Retinal pigment epithelial cell (primary cell): ENCODE measurements at regions not wholly inside any gene's neighbourhood (a gene's known extent, or its start where the extent isn't known, plus 50 kb on each side); places are given as distances from the start of the nearest gene placed in this dataset.
"Not testable (repeated sequence)": the region's sequence is repeated elsewhere in the genome, so short reads cannot be mapped to it uniquely, and the experiment has no call there.

Source experiments
- DNase-seq: peaks from one replicate; pipeline ENCODE4 v3.0.0-alpha.2; 2010; ENCODE audit warnings: low read depth
- H3K4me3 ChIP-seq: 2 replicates; pipeline ENCODE4 v1.5.1; 2011; ENCODE audit warnings: mild to moderate bottlenecking, low read length, control low read depth, moderate library complexity
- CTCF ChIP-seq: conservative IDR thresholded peaks from 2 replicates; pipeline ENCODE4 v1.5.1; 2011; ENCODE audit warnings: low read depth, low read length, control low read depth, inconsistent platforms

- no peak for TF ChIP-seq CTCF
- H3K4me3 ChIP-seq = no peak overlapping the region
- DNase-seq = no peak
Observed at GRCh38 chr3:127438951-127439350, 151.1 kb upstream of the PRR20G start.

- no peak for TF ChIP-seq CTCF
- no peak overlapping the region for H3K4me3 ChIP-seq
- DNase-seq = no peak
Observed at GRCh38 chr3:127438371-127438770, 150.5 kb upstream of the PRR20G start.

DNA sequence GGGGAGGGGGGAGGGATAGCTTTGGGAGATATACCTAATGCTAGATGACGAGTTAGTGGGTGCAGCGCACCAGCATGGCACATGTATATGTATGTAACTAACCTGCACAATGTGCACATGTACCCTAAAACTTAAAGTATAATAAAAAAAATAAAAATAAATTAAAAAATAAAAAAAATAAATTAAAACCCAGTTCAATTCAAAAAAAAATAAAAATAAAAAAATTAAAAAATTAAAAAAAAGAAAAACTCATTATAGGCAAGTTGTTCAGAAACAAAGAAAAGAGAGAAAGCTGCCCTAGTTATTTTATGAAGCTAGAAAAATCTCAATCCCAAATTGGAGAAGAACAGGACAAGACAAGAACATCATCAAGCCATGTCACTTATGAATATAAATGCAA lies 147.5 kb upstream of the PRR20G start:
- H3K4me3 ChIP-seq, DNase-seq: not testable (repeated sequence)

DNA sequence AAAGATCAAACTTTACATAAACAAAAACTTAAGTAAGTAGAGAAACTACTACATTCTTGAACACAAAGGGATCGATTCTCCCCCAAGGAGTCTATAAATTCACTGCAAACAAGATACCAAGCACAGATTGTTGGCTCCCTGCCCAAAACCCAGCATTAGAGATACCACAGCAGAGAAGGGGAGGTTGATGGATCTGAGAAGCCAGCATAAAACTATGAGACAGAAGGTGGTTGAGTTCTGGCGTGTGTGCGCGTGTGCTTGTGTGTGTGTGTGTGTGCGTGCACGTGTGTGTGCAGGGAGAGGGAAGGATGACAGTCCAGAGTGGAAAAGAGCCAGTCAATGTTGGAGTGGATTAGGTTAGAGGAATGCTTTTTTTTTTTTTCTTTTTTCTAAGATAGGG lies 143.2 kb upstream of the PRR20G start:
- H3K4me3 ChIP-seq = no peak overlapping the region
- TF ChIP-seq CTCF = no peak
- no peak for DNase-seq

DNA sequence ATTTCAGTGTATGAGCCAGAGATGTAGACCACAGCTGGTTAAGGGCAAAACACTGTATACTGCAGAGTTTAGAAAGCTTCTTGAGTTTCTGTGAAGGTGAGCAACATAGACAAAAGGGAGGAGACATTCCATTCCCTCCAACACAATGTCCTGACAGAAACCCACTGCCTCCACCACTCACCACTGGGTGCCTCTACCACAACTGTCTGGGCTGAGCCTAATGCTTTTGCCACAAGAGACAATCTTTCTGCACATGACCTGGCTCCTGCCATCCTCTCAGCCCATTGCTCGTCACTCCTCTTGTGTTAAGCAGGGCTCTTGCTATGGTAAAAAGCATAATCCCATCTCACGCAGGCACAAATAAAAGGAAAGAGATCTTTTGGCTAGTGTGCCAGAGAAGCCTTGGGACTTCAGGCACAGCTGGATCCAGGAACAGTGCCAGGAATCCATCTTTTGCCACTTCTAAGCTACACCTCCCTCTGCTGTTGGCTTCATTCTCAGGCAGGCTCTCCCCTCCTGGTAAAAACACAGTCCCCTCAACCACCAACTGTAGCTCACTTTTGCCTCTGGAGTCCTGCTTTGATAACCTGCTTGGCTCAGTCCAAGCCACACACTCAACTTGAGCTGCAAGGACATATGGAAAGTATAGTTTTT lies 140.6 kb upstream of the PRR20G start:
- DNase-seq = no peak
- no peak overlapping the region for H3K4me3 ChIP-seq
- peak; percentile 14 for TF ChIP-seq CTCF

DNA sequence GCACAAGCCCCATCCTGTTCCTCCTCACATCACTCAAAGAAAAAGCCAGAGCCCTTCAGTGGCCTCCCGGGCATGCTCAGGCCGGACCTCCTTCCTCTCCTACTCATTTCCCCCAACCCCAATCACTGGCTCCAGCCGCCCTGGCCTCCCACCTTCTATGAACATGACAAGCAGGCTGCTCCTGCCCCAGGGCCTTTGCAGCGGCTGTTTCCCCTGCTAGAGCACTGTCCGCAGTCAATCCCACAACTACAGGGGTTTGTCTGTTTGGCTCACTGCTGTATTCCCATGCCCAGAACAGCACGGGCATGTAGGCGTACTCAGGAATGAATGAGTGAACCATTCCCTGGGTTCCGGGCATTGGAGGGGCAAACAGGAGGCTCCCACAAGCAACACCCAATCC lies 139.8 kb upstream of the PRR20G start:
- DNase-seq = no peak
- no peak for TF ChIP-seq CTCF
- no peak overlapping the region for H3K4me3 ChIP-seq

DNA sequence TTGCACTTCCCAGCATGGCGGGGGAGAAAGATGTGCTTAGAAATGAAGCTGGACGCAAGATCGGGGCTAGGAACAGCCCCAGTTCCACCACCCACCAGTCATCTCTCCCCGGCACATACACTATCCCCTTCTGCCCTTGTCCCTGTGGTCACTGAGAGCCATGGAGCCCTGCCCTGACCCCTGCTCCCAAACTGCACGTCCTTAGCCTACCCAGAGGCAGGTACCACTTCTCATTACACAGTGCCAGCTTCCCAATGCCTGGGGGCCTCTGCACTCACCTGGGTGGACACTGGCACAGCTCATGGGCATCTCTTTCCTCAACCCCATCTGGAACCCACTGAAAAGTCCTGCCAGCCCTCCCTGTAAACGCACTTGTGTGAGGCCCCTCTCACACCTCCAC lies 139.3 kb upstream of the PRR20G start:
- TF ChIP-seq CTCF = no peak
- no peak for DNase-seq
- H3K4me3 ChIP-seq = no peak overlapping the region
